BJ (cell line): ENCODE measurements at regions not wholly inside any gene's neighbourhood (a gene's known extent, or its start where the extent isn't known, plus 50 kb on each side); places are given as distances from the start of the nearest gene placed in this dataset.

ENCODE experiments used
- CTCF ChIA-PET: fragments of 350-600 bp; formaldehyde crosslinking; extraction: SDS; loops from one replicate; lab custom pipeline; 2021; ENCODE audit warnings: antibody characterized with exemption, inconsistent platforms; lab: Yijun Ruan, JAX
- POLR2A ChIA-PET: fragments of 300-600 bp; sonication (Branson Sonifier 250); formaldehyde crosslinking; extraction: SDS; loops from one replicate; lab custom pipeline; 2021; ENCODE audit warnings: antibody characterized with exemption; lab: Charles Lee
- DNase-seq: peaks from one replicate; pipeline ENCODE4 v3.0.0-alpha.2; 2011; ENCODE audit warnings: low read depth
- H3K27me3 ChIP-seq: 2 replicates; pipeline ENCODE4 v1.6.0; 2011; ENCODE audit warnings: low read length; ENCODE audit not compliant: control insufficient read depth, insufficient read depth
- H3K36me3 ChIP-seq: 2 replicates; pipeline ENCODE4 v1.5.1; 2011; ENCODE audit warnings: low read length; ENCODE audit not compliant: control insufficient read depth, insufficient read depth
- H3K4me3 ChIP-seq: 2 replicates; pipeline ENCODE4 v1.5.1; 2011; ENCODE audit warnings: low read depth, mild to moderate bottlenecking, control low read depth, low read length
- CTCF ChIP-seq: IDR thresholded peaks from 2 replicates; pipeline ENCODE4 v1.5.1; 2011; ENCODE audit warnings: low read depth, mild to moderate bottlenecking, control low read depth, inconsistent platforms, low read length, moderate library complexity; ENCODE audit not compliant: insufficient read depth

DNA sequence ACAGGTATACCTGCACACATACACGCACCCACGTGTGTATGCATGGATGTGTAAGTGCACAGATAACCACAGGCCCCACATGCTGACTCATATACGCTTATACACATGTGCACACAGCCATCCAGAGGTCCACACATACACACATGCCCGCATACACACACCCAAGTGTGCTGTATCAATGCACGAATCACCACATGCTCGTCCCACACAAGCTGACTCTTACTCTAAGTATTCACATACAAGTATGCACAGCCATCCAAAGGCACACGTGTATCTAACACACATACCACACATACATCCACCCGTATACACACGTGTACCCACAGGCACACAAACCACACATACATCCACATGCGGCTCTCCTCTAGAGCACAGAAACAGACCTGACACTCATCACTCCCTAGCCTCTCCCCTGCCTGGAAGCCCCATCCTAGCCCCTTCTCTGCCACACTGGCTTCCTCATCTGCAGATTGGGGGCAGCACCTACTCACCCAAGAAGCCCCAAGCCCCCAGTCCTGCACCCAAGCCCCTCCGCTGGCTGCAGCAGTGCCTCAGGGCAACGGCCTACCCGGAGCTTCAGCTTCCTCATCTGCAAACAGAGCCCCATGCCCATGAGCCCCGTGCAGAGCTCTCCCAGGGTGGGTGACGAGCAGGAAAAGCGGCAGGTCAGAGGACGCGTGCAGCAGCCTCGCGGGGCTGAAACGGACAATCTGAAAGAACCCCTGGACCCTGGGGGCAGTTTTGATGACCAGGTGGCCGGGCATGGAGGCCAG, 105.4 kb downstream of the NCOR2 start:
- H3K4me3 ChIP-seq: no peak overlapping the region
- peaks cover 34% of the 10 kb centered on the region for H3K36me3 ChIP-seq
- POLR2A ChIA-PET: no interaction called here
- CTCF ChIA-PET: no interaction called here
- TF ChIP-seq CTCF: no peak
- no peak for DNase-seq
- H3K27me3 ChIP-seq: no peaks in the 10 kb centered on the region

- CTCF ChIA-PET: no interaction called here
- Histone ChIP-seq H3K27me3 (no peaks in the 10 kb centered on the region), H3K36me3 (peaks cover 33% of the 10 kb centered on the region), H3K4me3 (no peak overlapping the region)
- no peak for TF ChIP-seq CTCF
- no peak for DNase-seq
- POLR2A ChIA-PET: no interaction called here
Observed at GRCh38 chr12:124461241-124461673, 106.2 kb downstream of the NCOR2 start.

GRCh38 chr12:124460771-124461170, 106.6 kb downstream of the NCOR2 start:
- H3K4me3 ChIP-seq: no peak overlapping the region
- no peak for DNase-seq
- TF ChIP-seq CTCF: no peak
- H3K36me3 ChIP-seq: peaks cover 28% of the 10 kb centered on the region
- no peaks in the 10 kb centered on the region for H3K27me3 ChIP-seq
- POLR2A ChIA-PET: no interaction called here
- CTCF ChIA-PET: no interaction called here

GRCh38 chr12:124459852-124460645, 107.4 kb downstream of the NCOR2 start:
- Histone ChIP-seq H3K36me3 (peaks cover 24% of the 10 kb centered on the region), H3K27me3 (no peaks in the 10 kb centered on the region), H3K4me3 (no peak overlapping the region)
- ChIA-PET POLR2A (no interaction called here), CTCF (no interaction called here)
- no peak for DNase-seq
- no peak for TF ChIP-seq CTCF
